IPS-NIHi11 (cell line): ENCODE measurements at regions not wholly inside any gene's neighbourhood (a gene's known extent, or its start where the extent isn't known, plus 50 kb on each side); places are given as distances from the start of the nearest gene placed in this dataset.
"Not testable (repeated sequence)": the region's sequence is repeated elsewhere in the genome, so short reads cannot be mapped to it uniquely, and the experiment has no call there.

ENCODE experiments used
- DNase-seq: peaks from one replicate; pipeline ENCODE4 v3.0.0; 2012; ENCODE audit warnings: mixed read lengths, low spot score

DNA sequence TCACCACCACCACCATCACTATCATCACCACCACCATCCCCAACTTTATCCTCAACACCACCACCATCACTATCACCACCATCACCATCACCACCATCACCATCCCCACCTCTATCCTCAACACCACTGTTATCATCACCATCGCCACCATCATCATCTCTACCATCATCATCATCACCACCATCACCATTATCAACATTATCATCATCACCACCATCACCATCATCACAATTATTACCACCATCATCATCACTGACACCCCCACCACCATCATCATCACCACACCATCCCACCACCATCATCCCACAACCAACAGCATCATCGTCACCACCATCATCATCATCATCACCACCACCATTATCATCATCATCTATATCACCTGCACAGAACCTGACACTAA, 188.4 kb upstream of the PWP1 start:
- no peak for DNase-seq

DNA sequence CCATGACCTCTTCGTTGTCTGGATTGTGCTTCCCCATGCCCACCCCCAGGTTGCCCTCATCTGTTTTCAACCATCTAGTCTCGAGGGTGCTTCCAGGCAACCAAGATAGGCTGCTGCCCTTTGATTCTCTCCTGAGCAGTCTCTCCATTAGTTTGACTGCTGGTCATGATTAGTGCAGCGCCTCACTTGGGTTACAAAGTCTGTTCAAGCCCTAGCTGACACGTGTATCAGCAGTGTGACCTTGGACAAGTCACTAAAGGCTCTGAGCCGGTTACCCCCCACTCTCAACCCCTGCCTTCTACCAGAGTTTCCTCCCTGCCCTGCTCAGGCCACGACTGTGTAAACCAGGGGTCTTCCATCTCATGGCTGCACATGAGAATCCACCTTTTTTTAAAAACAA, 185.3 kb upstream of the PWP1 start:
- DNase-seq: no peak

DNA sequence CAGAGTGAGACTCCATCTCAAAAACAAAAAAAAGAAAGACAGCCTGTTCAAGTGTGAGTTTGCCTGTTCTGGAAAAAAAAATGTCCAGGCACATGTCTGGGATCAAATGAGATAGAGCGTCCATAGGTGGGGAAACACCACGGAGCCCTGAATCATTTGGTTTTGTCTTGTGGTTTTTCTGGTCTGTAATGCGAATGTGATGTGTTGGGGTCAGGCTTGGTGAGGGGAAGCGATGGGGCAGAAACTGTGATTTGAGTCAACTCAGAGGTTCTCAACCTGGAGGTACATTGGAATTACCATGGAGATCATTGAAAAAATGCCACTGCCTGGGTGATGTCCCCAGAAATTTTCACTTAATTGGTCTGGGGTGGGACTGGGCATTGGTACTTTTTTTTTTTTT, 183.9 kb upstream of the PWP1 start:
- no peak for DNase-seq

DNA sequence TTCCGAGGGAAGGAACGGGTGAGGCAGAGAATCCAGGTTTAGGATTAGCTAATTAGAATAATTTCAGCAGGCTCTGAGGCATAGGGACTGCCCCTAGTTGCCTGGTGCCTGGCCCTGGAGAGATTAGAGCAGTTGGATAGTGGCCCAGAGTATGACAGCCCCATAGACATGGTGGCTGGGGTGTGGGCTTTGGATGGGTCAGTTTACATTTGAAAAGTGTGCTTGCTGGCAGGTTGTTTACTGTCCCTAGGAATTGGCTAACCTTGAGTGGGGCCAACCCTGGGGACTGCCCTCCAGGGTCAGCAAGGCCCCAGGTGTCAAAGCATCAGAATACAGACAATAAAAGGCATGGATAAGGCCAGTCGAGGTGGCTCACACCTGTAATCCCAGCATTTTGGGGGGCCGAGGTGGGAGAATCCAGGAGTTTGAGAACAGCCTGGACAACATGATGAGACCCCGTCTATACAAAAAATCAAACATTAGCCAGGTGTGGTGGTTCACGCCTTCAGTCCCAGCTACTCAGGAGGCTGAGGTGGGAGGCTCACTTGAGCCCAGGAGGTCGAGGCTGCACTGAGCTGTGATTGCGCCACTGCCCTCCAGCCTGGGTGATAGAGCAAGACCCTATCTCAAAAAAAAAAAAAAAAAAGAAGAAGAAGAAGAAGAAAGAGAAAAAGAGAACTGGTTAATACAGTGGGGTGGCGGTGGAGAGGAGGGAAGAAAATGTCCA, 182.3 kb upstream of the PWP1 start:
- DNase-seq: no peak

DNA sequence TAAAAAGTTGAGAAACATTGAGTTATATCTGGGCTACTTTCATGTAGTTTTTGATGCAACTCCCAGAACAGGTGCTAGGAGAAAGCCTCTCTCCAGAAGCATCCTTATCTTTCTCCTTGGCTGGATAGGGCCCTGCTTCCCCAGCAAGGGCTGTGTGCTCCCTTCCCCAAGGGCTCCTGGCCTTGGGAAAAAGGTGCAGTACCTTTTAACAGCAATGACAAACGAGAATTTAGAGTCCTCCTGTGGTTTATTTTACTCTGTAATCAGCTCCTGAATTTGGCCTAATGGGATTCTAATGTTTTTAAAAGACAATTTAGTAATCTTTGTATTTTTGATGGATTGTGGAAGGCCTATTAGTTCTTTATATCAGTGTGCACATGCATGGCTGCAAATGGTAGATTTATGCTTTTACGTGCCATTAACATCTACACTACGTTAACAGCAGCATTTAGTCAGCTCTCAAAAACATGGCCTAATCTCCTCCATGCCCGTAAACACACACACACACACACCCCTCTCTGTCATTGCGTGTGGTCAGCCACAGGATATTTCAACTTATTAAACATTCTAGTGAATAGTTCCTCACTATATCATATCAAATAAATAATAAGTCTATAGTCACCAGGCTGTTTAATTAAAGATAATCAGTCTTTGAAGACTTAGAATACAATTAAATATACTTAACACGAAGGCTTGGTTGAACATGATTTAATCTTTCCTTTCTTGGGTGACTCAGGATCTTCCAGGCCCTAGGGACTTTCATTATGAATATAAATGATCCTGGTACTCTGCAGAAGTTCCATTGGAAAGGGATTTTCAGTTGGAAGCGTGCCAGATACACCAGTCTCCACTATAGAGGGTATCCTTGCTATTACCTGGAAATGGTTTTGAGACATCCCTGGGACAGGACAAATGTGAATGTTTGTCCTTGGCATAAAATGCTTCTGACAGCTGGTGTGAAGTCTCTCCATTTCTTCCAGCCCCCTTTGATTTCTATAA, 181.4 kb upstream of the PWP1 start:
- no peak for DNase-seq

DNA sequence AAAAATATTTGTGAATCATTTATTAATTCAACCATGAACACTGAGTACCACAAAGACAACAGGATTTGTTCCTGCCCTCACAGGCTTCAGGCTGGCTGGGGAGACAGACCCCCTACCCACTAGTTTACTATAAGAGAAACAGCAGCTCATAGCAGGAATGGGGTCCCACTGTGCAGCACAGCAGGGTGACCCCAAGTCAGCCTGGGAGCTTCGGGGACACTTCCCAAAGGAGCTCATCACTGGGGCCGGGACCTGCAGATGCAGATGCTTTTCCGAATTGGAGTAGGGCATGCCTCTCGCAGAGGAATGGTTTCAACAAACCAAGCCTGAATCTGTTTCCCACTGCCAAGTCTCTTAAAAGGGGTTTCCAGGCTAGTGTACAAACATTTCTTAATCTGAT, 176.2 kb upstream of the PWP1 start:
- DNase-seq: no peak

DNA sequence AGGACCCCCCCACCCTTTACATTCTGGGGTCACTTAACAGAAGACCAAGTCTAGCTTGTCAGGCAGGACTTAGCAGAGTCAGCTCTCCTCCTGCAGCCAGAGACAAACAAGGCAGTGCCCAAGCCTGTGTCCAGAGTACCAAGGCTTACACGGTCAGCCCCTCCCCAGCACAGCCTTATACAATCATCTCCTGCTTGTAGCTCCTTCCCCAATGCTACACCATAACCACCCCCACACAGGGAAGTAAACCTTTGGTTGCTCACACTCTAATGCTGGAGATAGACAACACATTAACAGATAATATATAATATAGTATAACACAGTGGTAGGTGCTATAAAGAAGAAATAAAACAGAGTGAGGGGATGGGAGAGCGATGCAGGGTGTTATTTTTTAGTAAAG, 175.4 kb upstream of the PWP1 start:
- no peak for DNase-seq

DNA sequence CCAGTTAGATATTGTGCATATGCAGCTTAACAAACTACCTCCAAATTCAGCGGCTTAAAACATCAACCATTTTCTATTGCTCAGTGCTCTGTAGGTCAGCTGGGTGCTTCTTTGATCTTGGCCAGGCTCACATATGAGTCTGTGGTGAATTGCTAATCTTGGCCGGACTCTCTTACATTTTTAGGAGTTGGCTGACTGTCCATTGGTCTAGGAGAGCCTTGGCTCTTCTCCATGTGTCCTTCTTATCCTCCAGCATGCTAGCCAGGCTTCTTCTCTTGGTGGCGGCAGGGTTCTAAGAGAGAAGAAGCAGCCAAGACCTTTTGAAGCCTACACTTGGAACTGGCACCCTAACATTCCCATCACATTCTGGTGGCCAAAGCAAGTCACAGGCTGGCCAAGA, 174.3 kb upstream of the PWP1 start:
- no peak for DNase-seq

DNA sequence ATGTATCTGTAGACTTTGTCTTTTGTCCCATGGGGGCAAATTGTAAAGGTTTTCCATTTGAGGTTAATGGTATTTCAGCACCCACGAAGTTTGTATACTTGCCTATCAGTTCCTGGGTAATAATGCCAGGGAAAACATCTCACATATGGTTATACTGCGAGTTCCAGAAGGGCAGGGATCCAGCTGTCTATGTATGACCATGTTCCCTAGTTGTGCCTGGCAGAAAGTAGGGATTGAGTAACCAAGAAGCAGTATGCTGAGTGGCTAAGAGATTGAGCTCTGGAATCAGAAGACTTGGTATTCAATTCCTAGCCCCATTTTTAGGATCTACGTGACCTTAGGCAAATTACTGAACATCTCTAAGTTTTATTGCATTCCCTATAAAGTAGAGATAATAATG, 173.2 kb upstream of the PWP1 start:
- no peak for DNase-seq

DNA sequence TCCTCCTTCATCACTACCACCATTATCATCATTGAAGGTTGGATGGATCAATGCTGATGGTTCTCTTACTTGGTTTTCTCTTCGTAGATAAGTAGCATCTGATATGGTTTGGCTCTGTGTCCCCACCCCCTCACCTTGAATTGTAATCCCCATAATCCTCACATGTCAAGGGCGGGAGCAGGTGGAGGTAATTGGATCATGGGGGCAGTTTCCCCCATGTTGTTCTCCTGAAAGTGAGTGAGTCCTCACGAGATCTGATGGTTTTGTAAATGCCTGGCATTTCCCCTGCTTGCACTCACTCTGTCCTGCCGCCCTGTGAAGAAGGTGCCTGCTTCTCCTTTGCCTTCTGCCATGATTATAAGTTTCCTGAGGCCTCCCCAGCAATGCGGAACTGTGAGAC, 172.4 kb upstream of the PWP1 start:
- no peak for DNase-seq

DNA sequence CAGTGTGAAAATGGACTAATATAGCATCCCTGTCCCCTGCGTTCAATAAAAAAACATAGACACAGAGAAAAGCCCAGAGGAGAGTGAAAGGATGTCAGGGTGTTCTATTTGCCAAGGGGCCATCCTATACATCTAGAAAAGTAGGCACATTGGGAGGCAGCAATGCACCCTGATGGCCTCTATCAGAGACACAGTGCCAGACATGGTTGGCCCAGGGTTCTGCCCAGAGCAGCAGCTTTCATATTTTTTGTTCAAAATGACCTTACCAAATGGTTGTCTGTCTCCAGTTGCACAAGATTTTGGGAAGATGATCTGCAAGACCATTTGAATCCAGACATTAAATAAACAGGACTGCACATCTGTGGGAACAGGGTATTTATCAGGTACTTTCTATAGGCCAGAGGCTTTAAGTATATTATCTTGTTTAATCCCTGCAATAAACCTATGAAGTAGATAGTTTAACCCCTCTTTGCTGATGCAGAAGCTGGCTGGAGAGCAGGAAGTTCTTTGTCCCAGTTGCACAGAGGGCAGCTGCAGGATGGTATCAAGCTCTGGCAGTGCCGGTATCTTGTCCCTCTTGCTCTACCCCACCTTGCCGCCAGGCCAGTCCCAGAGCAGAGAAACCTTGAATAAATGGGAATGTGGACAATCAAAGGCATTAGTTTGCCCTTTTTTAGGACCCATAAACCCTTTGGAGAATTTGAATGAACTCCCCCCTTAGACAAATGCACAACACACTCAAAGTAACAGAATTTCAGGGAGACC, 171.8 kb upstream of the PWP1 start:
- DNase-seq: no peak

DNA sequence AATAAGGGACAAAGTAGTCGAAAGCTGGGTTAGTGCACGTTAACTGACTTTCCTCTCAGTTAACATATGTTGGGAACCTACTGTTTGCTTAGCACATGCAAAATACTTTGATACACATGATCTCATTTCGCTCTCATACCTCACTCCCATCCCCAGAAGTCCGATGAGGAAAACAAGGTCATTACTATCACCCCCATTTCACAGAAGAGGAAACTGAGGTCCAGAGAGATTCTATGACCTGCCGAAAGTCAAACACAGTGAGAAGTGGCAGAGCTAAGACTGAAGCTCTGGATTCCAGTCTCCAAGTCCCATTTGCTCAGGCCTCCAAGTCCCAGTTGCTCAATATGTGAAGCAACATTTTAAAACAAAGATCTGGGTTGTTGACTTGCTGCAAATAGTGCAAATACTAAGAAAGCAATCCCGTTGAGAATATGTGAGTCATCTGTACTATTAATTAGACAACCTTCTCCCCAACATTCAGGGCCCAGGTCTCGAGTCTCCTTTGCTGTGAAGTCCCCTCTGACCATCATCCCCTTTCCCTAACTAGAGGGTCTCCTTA, 170.6 kb upstream of the PWP1 start:
- DNase-seq: no peak

DNA sequence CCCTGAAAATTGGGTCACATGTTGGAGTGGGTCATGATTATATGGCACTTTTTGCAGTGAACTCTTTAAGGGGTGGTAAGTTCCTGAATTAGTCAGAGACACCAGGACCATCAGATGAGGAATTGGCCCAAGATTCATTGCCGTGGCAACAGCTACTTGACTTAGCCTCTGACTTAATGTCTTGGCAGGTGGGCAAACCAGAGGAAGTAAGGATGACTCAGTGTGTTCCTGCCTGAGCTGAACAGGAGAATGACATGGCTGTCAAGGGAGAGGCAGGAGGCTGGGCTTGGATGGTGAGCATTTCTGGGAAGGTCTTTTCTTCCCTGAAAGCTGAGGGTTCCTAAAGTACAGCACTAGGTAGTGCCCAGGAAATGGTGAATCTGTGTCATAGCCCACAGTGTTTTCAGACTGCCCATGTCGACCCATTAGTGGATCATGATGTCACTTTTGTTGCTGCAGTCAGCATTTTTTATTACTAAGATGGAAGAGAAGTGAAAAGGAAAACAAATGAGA, 170.1 kb upstream of the PWP1 start:
- DNase-seq: no peak

DNA sequence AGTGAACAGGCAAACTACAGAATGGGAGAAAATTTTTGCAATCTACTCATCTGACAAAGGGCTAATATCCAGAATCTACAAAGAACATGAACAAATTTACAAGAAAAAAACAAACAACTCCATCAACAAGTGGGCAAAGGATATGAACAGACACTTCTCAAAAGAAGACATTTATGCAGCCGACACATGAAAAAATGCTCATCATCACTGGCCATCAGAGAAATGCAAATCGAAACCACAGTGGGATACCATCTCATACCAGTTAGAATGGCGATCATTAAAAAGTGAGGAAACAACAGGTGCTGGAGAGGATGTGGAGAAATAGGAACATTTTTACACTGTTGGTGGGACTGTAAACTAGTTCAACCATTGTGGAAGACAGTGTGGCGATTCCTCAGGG, 167.8 kb upstream of the PWP1 start:
- DNase-seq: not testable (repeated sequence)

DNA sequence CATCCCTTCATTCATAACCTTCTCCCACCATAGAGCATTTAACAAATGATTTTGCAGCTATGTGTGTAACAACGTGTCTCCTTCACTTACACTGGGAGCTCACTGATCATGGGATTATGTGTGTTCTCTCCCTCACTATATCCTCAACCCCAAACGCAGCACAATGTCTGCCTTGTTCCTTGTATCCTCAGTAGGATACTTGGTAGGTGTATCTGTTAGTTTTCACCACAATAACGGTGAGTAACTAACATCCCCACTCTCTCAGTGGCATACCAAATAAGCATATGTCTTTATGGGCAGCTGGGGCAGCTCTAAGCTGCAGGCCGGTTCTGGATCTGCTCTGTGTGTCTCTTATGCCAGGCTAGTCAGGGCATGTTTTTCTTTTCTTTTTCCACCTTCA, 166.7 kb upstream of the PWP1 start:
- no peak for DNase-seq

DNA sequence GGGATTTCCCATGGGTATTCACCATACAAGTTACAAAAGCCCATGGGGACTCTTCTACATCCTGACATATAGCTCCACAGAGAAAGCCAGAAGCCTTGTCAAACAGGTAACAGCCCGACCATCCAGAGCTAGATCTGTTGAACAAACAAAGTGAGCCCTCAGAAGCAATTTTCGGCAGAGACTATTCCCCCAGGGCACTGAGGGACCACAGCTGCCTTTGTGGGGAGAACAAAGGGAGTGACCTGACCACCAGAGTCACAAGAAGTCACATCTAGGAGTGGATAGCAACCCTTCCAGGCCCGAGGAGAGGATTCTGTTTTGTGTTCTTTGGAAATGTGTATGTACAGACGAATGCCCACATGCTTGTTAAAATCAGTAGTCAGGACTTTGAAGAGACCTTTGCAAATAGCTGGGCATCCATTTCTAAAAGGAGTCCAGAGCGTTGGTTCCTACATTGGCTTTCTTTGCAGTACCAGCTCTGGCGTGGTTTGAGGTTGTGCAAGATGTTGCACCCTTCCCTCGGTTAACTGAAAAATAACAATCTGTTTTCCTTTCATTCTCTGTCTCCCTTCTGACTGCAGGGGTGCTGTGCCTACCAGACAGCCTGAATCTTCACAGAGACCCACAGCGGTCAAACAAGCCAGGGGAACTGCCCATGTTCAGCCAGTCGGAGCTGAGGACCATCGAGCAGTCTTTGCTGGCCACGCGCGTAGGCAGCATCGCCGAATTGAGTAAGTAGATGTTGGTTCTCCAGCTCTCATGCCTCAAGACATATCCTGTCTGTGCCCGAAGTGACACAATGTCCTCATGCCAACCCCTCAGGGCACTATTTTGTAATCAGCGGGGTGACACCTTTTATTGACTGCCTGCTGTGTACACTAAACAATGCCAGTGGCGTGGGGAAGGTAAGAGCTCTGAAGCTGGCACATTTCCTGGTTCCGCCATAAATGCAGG, 165.4 kb upstream of the PWP1 start:
- no peak for DNase-seq

DNA sequence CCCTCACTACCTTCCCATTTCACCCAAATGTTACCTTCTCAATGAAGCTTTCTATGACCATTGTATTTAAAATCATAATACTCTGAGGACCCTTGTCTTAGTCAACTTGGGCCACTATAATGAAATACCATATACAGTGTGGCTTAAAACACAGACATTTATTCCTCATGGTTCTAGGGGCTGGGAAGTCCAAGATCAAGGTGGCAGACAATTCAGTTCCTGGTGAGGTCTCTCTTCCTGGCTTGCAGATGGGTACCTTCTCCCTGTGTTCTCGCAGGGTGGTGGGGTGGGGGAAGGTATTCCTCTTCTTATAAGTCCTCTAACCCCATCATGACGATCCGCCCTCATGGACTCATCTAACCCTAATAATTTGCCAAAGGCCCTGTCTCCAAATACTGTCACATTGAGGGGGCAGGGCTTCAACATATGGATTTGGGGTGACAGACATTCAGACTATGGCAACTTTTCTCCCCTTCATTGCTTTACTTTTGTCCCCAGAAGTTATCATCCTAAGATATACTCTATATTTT, 163.7 kb upstream of the PWP1 start:
- no peak for DNase-seq

DNA sequence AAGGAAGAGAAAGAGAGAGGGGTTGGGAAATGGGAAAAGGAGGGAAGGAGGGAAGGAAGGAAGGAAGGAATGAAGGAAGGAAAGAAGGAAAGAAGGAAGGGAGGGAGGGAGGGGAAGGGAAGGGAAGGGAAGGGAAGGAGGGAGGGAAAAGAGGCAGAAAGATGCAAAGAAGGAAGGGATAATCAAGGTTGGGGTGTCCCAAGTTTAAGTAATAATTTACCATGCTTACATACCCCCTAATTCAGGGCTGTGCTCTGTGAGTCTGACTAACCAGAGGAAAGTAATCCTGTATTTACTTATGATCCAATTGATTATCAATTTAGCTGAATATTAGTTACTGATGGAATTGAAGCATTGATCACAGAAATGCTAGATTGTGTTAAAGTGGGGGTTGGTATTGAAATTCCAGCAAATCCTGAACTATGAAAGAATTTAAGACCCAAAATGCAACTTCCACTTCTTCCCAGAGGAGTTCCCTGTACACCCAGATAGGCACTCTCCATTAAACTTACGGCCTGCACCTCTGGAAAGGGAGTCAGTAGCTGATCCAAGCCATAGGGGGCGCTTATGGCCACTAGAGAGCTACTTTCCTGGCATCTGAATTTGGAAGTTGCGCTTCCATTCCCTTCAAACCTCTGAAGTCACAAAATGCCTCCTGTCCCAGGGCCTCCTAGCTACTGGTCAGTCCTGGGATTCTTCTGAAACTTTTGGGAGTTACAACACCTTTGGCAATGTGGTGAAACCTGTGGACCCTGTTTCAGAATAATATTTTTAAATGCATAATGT, 162.7 kb upstream of the PWP1 start:
- DNase-seq: peak; percentile 59

DNA sequence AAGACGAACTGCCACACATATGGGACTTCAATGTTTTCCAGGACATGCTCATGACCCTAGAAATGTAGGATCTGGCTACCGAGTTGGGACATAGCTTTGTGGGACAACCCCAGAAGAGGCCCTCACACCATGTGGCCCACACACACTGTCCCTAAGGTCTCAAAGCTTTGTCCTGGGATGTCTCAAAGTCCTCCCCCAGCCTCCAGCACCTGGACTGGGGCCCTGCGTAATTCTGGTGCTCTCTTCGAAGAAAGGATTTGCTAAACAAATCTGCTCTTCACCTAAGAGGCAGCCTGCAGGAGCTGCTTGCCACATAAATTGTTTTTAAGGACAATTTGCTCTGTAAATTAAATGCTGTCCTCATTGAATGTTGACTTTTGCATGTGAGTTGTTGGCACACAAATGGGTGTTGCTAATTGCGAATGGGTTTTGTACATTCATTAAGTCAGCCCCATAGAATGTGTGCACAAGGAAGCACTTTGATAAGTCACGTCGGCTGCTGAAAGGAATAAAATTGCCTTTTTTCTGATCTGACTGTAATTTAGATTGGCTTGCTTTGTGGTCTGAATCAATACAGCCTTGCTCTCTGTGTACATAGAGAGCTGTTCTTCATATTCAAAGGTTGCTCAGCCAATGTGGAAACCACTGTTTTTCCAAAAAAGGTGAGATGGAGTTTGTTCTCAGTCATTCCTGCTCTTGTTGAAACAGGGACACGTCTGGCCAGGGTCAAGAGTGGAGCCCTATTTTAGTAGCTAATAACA, 161.6 kb upstream of the PWP1 start:
- DNase-seq: no peak
